ENCODE measurements at regions not wholly inside any gene's neighbourhood (a gene's known extent, or its start where the extent isn't known, plus 50 kb on each side); places are given as distances from the start of the nearest gene placed in this dataset.

GRCh38 chr6:103047567-103047966 is 1654.1 kb downstream of the GRIK2 start:
- in situ Hi-C loops (cut with HindIII; ENCODE audit: low pct_unique_long_range_greater_than_20kb, low sequenced_read_pairs), result no loop called here
- DNase-seq (ENCODE audit: low read depth, low spot score), result no peak

GRCh38 chr6:103042336-103042735 is 1648.8 kb downstream of the GRIK2 start:
- in situ Hi-C loops (cut with HindIII; ENCODE audit: low pct_unique_long_range_greater_than_20kb, low sequenced_read_pairs), result no loop called here

GRCh38 chr6:103036846-103037245 is 1643.3 kb downstream of the GRIK2 start:
- in situ Hi-C loops (cut with HindIII; ENCODE audit: low pct_unique_long_range_greater_than_20kb, low sequenced_read_pairs), result no loop called here
- no peak for DNase-seq (ENCODE audit: low read depth, low spot score)

More at GRCh38 chr6:103042336-103042735, 1648.8 kb downstream of the GRIK2 start:
- DNase-seq (ENCODE audit: low read depth, low spot score), result no peak

- in situ Hi-C loops (cut with HindIII; ENCODE audit: low pct_unique_long_range_greater_than_20kb, low sequenced_read_pairs), result no loop called here
These were observed 1633.9 kb downstream of the GRIK2 start for GRCh38 chr6:103027271-103027931.

GRCh38 chr6:103018426-103018825 is 1624.9 kb downstream of the GRIK2 start:
- DNase-seq (ENCODE audit: low read depth, low spot score), result no peak
- in situ Hi-C loops (cut with HindIII; ENCODE audit: low pct_unique_long_range_greater_than_20kb, low sequenced_read_pairs), result no loop called here

More at GRCh38 chr6:103027271-103027931, 1633.9 kb downstream of the GRIK2 start:
- no peak for DNase-seq (ENCODE audit: low read depth, low spot score)

- DNase-seq (ENCODE audit: low read depth, low spot score), result no peak
- in situ Hi-C loops (cut with HindIII; ENCODE audit: low pct_unique_long_range_greater_than_20kb, low sequenced_read_pairs), result no loop called here
These were observed 1624.4 kb downstream of the GRIK2 start for GRCh38 chr6:103017878-103018277.

- in situ Hi-C loops (cut with HindIII; ENCODE audit: low pct_unique_long_range_greater_than_20kb, low sequenced_read_pairs), result no loop called here
- no peak for DNase-seq (ENCODE audit: low read depth, low spot score)
These were observed 1618.1 kb downstream of the GRIK2 start for GRCh38 chr6:103011605-103012004.

GRCh38 chr6:103002282-103002681 is 1608.8 kb downstream of the GRIK2 start:
- in situ Hi-C loops (cut with HindIII; ENCODE audit: low pct_unique_long_range_greater_than_20kb, low sequenced_read_pairs), result no loop called here
- no peak for DNase-seq (ENCODE audit: low read depth, low spot score)

GRCh38 chr6:103001724-103002123 is 1608.2 kb downstream of the GRIK2 start:
- in situ Hi-C loops (cut with HindIII; ENCODE audit: low pct_unique_long_range_greater_than_20kb, low sequenced_read_pairs), result no loop called here
- DNase-seq (ENCODE audit: low read depth, low spot score), result no peak

GRCh38 chr6:103000688-103001087 is 1607.2 kb downstream of the GRIK2 start:
- in situ Hi-C loops (cut with HindIII; ENCODE audit: low pct_unique_long_range_greater_than_20kb, low sequenced_read_pairs), result no loop called here
- no peak for DNase-seq (ENCODE audit: low read depth, low spot score)

- in situ Hi-C loops (cut with HindIII; ENCODE audit: low pct_unique_long_range_greater_than_20kb, low sequenced_read_pairs), result no loop called here
- DNase-seq (ENCODE audit: low read depth, low spot score), result no peak
These were observed 1602.0 kb downstream of the GRIK2 start for GRCh38 chr6:102995491-102995890.

GRCh38 chr6:102994866-102995265 is 1601.4 kb downstream of the GRIK2 start:
- no peak for DNase-seq (ENCODE audit: low read depth, low spot score)
- in situ Hi-C loops (cut with HindIII; ENCODE audit: low pct_unique_long_range_greater_than_20kb, low sequenced_read_pairs), result no loop called here

- in situ Hi-C loops (cut with HindIII; ENCODE audit: low pct_unique_long_range_greater_than_20kb, low sequenced_read_pairs), result no loop called here
- no peak for DNase-seq (ENCODE audit: low read depth, low spot score)
These were observed 1592.6 kb downstream of the GRIK2 start for GRCh38 chr6:102986086-102986485.

- DNase-seq (ENCODE audit: low read depth, low spot score), result no peak
- in situ Hi-C loops (cut with HindIII; ENCODE audit: low pct_unique_long_range_greater_than_20kb, low sequenced_read_pairs), result no loop called here
These were observed 1590.8 kb downstream of the GRIK2 start for GRCh38 chr6:102984357-102984756.

GRCh38 chr6:102981490-102982015 is 1588.0 kb downstream of the GRIK2 start:
- in situ Hi-C loops (cut with HindIII; ENCODE audit: low pct_unique_long_range_greater_than_20kb, low sequenced_read_pairs), result no loop called here
- DNase-seq (ENCODE audit: low read depth, low spot score), result no peak

- DNase-seq (ENCODE audit: low read depth, low spot score), result no peak
- in situ Hi-C loops (cut with HindIII; ENCODE audit: low pct_unique_long_range_greater_than_20kb, low sequenced_read_pairs), result no loop called here
These were observed 1587.4 kb downstream of the GRIK2 start for GRCh38 chr6:102980951-102981350.

- no peak for DNase-seq (ENCODE audit: low read depth, low spot score)
- in situ Hi-C loops (cut with HindIII; ENCODE audit: low pct_unique_long_range_greater_than_20kb, low sequenced_read_pairs), result no loop called here
These were observed 1568.4 kb downstream of the GRIK2 start for GRCh38 chr6:102961902-102962301.

GRCh38 chr6:102950967-102951366 is 1557.5 kb downstream of the GRIK2 start:
- in situ Hi-C loops (cut with HindIII; ENCODE audit: low pct_unique_long_range_greater_than_20kb, low sequenced_read_pairs), result no loop called here

GRCh38 chr6:102944475-102944874 is 1551.0 kb downstream of the GRIK2 start:
- DNase-seq (ENCODE audit: low read depth, low spot score), result no peak
- in situ Hi-C loops (cut with HindIII; ENCODE audit: low pct_unique_long_range_greater_than_20kb, low sequenced_read_pairs), result no loop called here

More at GRCh38 chr6:102950967-102951366, 1557.5 kb downstream of the GRIK2 start:
- no peak for DNase-seq (ENCODE audit: low read depth, low spot score)

All from SK-MEL-5 (cell line).